ENCODE measurements at regions not wholly inside any gene's neighbourhood (a gene's known extent, or its start where the extent isn't known, plus 50 kb on each side); places are given as distances from the start of the nearest gene placed in this dataset.

DNA sequence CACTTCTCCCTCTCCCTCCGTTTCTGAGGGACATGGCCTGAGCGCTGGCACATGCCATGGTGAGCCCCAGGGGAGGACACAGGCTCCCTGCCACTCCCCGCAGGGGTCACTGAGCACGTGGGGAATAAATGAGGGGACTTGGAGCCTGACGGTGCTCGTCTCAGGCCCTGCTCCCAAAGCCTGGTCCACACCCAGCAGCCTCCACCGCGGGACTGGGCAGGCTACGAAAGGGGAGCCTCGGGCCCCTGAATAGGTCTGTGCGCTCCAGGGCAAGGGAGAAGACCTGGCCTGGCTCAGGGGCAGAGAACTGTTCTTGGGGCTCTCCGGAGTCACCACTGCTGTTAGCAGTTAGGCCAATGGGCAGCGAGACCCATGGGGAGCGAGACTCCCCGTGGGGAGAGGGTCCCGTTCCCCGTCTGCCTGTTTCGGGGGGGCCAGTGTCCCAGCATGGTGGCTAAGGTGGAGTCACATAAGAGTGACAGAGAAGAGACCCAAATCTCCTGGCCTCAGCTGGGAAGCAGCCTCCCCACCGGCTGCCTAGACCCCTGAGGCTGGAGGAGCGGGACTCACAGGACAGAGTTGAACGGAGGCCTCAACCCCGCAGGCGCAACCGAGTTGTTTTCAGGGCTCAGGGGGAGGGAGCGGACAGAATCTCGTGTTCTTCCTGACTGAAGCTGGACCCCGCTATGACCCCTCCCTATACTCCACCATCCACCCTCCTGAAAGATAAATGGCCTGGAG, 329.8 kb upstream of the SFSWAP start:
- no peaks in the 10 kb centered on the region for H3K79me2 ChIP-seq
- 68% methylated on average over 25 of the region's 27 CpGs for WGBS (ENCODE audit: low lambda C conversion rate, missing lambda C conversion rate)
- H3K4me2 ChIP-seq: no peak overlapping the region
- peaks cover 6% of the 10 kb centered on the region for H3K4me1 ChIP-seq (ENCODE audit: insufficient read depth)
- H4K20me1 ChIP-seq (ENCODE audit: insufficient read depth, poor library complexity, severe bottlenecking): no peaks in the 10 kb centered on the region
- no peaks in the 10 kb centered on the region for H3K36me3 ChIP-seq (replicated peaks; ENCODE audit: insufficient read depth, low read depth)
- peaks cover 4% of the 10 kb centered on the region for H3K27me3 ChIP-seq
- H3K4me3 ChIP-seq: no peak overlapping the region
- TF ChIP-seq EZH2phosphoT487 (IDR thresholded peaks at IDR 0.05; ENCODE audit: low read depth, severe bottlenecking, unreplicated experiment): no peak
- no peak for TF ChIP-seq EZH2 (IDR thresholded peaks at IDR 0.05; ENCODE audit: borderline replicate concordance)
- TF ChIP-seq, protein P1, sequence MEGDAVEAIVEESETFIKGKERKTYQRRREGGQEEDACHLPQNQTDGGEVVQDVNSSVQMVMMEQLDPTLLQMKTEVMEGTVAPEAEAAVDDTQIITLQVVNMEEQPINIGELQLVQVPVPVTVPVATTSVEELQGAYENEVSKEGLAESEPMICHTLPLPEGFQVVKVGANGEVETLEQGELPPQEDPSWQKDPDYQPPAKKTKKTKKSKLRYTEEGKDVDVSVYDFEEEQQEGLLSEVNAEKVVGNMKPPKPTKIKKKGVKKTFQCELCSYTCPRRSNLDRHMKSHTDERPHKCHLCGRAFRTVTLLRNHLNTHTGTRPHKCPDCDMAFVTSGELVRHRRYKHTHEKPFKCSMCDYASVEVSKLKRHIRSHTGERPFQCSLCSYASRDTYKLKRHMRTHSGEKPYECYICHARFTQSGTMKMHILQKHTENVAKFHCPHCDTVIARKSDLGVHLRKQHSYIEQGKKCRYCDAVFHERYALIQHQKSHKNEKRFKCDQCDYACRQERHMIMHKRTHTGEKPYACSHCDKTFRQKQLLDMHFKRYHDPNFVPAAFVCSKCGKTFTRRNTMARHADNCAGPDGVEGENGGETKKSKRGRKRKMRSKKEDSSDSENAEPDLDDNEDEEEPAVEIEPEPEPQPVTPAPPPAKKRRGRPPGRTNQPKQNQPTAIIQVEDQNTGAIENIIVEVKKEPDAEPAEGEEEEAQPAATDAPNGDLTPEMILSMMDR (IDR thresholded peaks at IDR 0.05; ENCODE audit: poor library complexity): no peak
- H3K27ac ChIP-seq: no peak overlapping the region
- no peak for DNase-seq (ENCODE audit: low spot score)
- no peak overlapping the region for H2AFZ ChIP-seq
- no peaks in the 10 kb centered on the region for H3K9me2 ChIP-seq (replicated peaks; ENCODE audit: insufficient read depth)
- no peaks in the 10 kb centered on the region for H3K9me3 ChIP-seq (ENCODE audit: low read depth)

DNA sequence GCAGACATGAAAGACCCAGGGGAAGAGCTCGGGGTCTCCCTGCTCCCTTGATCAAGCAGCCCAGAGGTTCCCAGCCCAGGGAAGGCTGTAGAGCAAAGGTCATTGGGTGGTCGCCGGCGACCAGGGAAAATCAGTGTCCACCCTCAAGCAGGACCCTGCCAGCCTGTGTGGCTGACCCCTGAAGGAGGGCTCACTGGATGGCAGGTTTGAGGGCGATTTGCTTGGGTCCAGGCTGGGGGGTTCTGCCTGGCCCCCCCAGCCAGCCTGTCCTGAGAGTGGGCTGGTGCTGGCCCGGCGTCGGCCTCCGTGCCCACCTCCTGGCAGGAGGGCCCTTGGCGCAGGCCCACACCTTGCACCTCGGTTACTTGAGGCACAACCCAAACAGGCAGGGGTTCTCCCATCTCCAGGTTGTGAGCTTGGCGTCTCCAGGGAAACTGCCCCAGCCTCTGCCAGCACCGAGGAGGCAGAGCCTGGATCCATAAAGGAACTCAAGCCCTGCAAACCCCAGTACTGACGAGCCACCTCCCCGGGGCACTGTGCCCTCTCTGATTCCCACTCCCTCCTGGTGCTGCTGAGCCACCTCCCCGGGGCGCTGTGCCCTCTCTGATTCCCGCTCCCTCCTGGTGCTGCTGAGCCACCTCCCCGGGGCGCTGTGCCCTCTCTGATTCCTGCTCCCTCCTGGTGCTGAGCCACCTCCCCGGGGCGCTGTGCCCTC, 329.0 kb upstream of the SFSWAP start:
- TF ChIP-seq EZH2 (IDR thresholded peaks at IDR 0.05; ENCODE audit: borderline replicate concordance): no peak
- TF ChIP-seq, protein P1 (IDR thresholded peaks at IDR 0.05; ENCODE audit: poor library complexity): no peak
- TF ChIP-seq EZH2phosphoT487 (IDR thresholded peaks at IDR 0.05; ENCODE audit: low read depth, severe bottlenecking, unreplicated experiment): no peak
- Histone ChIP-seq H3K9me3 (ENCODE audit: low read depth) (no peaks in the 10 kb centered on the region), H3K9me2 (replicated peaks; ENCODE audit: insufficient read depth) (no peaks in the 10 kb centered on the region), H3K27ac (no peak overlapping the region), H4K20me1 (ENCODE audit: insufficient read depth, poor library complexity, severe bottlenecking) (no peaks in the 10 kb centered on the region), H3K27me3 (peaks cover 4% of the 10 kb centered on the region), H3K4me2 (no peak overlapping the region), H3K4me1 (ENCODE audit: insufficient read depth) (peaks cover 6% of the 10 kb centered on the region), H3K4me3 (no peak overlapping the region), H2AFZ (no peak overlapping the region), H3K36me3 (replicated peaks; ENCODE audit: insufficient read depth, low read depth) (no peaks in the 10 kb centered on the region), H3K79me2 (no peaks in the 10 kb centered on the region)
- WGBS (ENCODE audit: low lambda C conversion rate, missing lambda C conversion rate): 83% methylated on average over 14 of the region's 22 CpGs
- DNase-seq (ENCODE audit: low spot score): no peak

DNA sequence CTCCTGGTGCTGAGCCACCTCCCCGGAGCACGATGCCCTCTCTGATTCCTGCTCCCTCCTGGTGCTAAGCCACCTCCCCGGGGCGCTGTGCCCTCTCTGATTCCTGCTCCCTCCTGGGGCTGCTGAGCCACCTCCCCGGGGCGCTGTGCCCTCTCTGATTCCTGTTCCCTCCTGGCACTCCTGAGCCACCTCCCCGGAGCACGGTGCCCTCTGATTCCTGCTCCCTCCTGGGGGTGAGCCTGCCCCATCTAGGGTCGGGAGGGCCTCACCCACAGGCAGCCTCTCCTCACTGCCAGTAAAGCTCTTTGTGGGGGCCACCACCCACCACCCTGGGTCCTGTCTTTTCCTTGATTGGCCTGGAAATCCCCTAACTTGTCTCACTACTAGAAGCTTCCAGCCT, 327.6 kb upstream of the SFSWAP start:
- H2AFZ ChIP-seq: no peak overlapping the region
- H3K9me3 ChIP-seq (ENCODE audit: low read depth): no peaks in the 10 kb centered on the region
- H3K27me3 ChIP-seq: peaks cover 4% of the 10 kb centered on the region
- no peaks in the 10 kb centered on the region for H3K36me3 ChIP-seq (replicated peaks; ENCODE audit: insufficient read depth, low read depth)
- no peak for DNase-seq (ENCODE audit: low spot score)
- no peaks in the 10 kb centered on the region for H4K20me1 ChIP-seq (ENCODE audit: insufficient read depth, poor library complexity, severe bottlenecking)
- TF ChIP-seq EZH2 (IDR thresholded peaks at IDR 0.05; ENCODE audit: borderline replicate concordance): no peak
- TF ChIP-seq, protein P1 (IDR thresholded peaks at IDR 0.05; ENCODE audit: poor library complexity): no peak
- TF ChIP-seq EZH2phosphoT487 (IDR thresholded peaks at IDR 0.05; ENCODE audit: low read depth, severe bottlenecking, unreplicated experiment): no peak
- no peak overlapping the region for H3K27ac ChIP-seq
- H3K4me1 ChIP-seq (ENCODE audit: insufficient read depth): peaks cover 6% of the 10 kb centered on the region
- no peaks in the 10 kb centered on the region for H3K9me2 ChIP-seq (replicated peaks; ENCODE audit: insufficient read depth)
- no peaks in the 10 kb centered on the region for H3K79me2 ChIP-seq
- H3K4me3 ChIP-seq: no peak overlapping the region
- WGBS (ENCODE audit: low lambda C conversion rate, missing lambda C conversion rate): 86% methylated on average over 7 of the region's 9 CpGs
- H3K4me2 ChIP-seq: no peak overlapping the region
